Activated CD8-positive, alpha-beta memory T cell treated with anti-CD3 and anti-CD28 coated beads for 1 hour (primary cell): ENCODE measurements at regions not wholly inside any gene's neighbourhood (a gene's known extent, or its start where the extent isn't known, plus 50 kb on each side); places are given as distances from the start of the nearest gene placed in this dataset.
"Not testable (repeated sequence)": the region's sequence is repeated elsewhere in the genome, so short reads cannot be mapped to it uniquely, and the experiment has no call there.

Experiments
- DNase-seq, 2 donors: peaks; one replicate each; pipeline ENCODE4 v3.0.0-alpha.2; 2020; ENCODE audit warnings: low read depth in 1 of 2; ENCODE audit errors: extremely low read depth in 1 of 2

GRCh38 chr1:201636097-201636496 is 97.2 kb downstream of the NAV1 start:
- DNase-seq: no peak

DNA sequence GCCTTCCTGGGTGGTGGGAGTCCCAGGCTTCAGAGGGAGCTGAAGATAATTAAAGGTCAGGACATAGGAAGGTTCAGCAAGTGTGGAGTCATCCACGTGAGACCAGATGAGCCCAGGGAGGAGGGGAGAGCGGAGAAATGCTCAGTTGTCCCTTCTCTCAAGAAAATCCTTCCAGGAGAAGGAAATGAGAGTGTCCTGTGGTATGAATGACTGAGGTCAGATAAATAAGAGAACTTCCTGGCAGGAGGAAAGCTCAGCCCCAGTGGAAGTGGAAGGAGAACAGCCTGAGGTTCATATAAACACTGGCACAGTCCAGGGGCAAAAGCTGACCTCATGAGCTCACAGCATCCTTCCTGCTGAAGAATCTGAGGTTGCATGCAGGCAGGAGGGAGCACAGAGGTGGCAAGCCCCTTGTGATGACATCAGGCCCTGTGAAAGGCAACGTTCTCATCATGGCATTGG is 97.6 kb downstream of the NAV1 start:
- no peak for DNase-seq

DNA sequence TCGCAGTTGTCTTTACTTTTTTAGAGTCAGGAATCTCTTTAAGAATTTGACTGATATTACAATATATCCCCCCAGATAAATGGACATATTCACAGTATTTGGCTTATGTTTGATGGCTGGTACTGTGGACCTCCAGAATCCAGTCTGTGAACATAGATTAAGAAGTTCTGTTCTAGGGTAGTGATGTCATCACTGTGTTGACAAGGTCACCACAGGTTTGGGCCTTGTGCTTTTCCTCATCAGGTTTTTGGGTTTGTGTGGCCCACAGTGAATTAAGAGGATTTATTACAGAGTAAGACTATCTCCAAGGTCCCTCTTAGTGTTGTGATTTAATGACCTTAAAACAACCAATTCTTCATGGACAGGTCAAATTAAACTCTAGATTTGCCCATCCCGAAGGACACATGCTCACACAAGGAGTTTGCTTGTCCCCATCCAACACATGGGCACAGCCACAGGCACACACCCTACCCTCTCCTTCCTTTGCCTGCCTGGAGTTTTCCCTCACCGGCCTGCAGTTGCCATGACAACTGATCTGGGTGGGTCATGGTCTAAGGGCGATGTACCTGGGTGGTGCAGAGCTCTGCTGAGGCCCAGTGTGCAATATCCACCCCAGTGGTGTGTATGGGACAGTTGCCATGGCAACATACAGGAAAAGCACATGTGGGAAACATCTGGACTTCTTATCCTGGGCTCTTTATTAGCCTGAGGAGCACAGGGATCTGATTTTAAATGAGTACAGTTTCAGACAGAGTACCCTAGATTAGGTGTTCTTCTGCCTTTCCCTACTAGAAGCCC is 98.6 kb downstream of the NAV1 start:
- DNase-seq: no peak

GRCh38 chr1:201639391-201639790 is 100.5 kb downstream of the NAV1 start:
- no peak for DNase-seq

DNA sequence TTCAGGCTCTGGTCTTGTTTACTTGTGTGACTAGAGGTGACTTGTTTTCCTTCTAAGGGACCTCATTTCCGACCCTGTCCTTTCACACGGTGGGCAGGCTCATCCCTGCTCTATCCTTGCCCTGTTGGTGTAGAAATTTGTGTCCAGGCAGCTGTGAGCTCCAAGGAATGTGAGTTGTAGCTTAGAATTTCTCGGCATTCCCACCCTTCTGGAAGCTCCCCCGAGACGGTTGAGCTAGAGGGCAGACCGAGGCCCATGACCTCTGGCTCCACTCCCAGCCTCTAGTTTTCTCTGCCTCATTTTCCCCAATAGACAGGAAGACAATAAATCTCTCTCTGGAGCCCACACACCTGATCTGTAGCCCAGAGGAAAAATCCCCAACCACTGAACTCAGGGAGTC is 100.9 kb downstream of the NAV1 start:
- DNase-seq: no peak

DNA sequence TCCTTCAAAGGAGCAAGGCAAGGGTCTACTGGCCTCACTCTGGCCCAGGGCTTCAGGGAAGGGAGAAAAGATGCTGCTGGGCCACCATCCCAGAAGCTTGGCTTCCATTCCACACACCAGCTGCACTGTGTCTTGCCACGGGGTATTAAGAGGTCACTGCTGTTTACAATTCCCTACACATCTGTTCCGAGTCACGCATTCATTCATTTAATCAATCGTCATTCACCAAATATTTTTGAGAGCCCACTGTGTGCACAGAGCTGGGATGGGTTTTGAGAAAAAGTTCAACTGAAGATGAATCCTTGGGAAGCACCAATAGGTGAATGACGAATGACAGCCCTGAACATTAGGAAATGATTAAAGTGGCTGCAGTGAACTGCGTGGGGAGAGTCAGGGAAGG is 101.7 kb downstream of the NAV1 start:
- no peak for DNase-seq

GRCh38 chr1:201641524-201642253 is 102.8 kb downstream of the NAV1 start:
- no peak for DNase-seq

DNA sequence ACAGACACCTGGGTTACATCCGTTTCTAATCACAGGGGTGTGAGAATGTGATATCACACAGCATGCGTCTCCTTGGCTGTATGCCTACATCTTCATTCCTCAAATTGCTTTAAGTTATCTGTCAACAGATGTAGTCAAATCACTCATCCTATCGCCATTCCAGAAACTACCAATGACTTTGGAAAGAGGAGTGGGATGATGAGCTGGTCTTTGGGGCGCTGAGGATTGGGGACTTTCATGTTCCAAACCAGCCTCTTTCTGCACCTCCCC is 104.8 kb downstream of the NAV1 start:
- DNase-seq: no peak

DNA sequence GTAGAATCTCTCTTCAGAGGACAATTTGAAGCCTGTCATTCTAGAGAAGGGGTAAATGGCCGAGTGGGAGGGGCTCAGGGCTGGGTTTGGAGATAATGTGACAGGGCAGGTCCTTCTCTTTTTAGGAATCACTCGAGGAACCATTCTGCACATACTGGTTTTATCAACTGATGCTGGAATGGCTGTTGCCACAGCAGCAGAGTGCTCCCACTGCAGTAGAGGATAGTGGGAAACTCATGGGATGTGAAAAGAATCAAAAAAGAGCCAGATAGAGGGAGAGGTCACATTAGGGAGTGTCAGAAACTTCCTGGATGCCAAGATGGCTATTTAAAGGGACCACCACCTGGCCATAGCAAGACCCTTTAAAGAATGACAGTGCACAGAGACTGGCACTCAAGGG is 105.3 kb downstream of the NAV1 start:
- DNase-seq: no peak

GRCh38 chr1:201645000-201645399 is 106.1 kb downstream of the NAV1 start:
- DNase-seq: not testable (repeated sequence)

- no peak for DNase-seq
These were observed 107.0 kb downstream of the NAV1 start for GRCh38 chr1:201645956-201646355.

DNA sequence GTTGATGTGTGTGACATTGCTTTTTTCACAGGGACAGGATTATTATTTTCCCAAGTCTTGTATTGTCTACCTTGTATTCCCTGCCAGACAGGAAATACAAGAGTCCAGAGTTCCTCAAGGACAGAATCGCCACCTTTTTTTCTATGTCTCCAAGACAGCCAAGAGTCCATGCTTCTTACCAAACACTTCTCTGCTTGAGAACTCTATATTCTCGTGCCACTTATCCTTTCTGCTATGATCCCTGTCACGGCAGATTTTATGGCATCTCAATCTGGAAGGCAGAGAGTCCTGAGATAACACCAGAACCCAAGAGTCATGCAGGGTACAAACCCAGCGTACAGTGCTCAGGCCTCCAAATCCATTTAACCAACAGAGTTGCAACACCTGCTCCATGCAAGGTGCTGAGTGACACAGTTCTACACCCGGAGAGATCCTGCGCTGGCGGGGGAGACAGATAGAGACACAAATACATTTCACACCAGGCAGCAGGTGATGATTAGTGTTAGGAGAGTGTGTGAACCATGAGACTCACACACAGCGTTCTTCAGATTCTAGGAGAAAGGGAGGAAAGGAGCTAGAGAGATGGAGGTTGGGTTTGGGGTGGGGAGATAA is 107.6 kb downstream of the NAV1 start:
- no peak for DNase-seq

- no peak for DNase-seq
These were observed 108.2 kb downstream of the NAV1 start for GRCh38 chr1:201647094-201647493.

GRCh38 chr1:201647722-201648065 is 108.8 kb downstream of the NAV1 start:
- DNase-seq: no peak

DNA sequence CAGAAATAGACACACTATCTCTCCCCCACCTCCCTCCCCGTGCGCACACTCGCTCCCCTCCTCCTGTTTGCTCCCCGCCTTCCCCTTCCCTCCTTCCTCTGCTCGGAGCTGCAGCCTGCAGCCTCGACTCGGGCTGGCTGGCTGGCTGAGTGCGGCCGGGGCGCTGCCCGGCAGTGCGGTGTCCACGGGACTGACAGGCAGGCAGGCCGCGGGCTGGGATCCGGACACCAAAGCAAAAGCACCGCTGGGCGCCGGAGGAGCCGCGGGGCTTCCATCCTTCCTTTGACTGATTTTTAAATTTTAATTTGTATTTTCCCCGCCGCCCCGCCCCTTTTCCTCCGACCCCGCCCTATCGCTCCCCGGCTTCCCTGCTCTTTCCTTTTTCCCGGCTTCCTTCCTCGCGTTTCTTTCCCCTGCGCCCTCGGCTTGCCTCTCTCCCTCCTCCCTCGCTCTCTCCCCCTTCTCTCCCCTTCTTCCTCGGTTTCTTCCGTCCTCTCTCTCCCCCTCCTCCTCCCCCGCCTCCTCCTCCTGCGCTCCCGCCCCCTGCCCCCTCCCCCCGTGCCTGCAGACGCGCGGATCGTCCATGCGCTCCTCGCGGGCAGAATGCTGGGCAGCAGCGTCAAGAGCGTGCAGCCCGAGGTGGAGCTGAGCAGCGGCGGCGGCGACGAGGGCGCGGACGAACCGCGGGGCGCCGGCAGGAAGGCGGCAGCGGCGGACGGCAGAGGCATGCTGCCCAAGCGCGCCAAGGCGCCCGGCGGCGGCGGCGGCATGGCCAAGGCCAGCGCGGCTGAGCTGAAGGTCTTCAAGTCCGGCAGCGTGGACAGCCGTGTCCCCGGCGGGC is 109.4 kb downstream of the NAV1 start:
- DNase-seq: no peak

GRCh38 chr1:201648907-201649721 is 110.2 kb downstream of the NAV1 start:
- no peak for DNase-seq

GRCh38 chr1:201649761-201650622 is 111.1 kb downstream of the NAV1 start:
- DNase-seq: no peak

DNA sequence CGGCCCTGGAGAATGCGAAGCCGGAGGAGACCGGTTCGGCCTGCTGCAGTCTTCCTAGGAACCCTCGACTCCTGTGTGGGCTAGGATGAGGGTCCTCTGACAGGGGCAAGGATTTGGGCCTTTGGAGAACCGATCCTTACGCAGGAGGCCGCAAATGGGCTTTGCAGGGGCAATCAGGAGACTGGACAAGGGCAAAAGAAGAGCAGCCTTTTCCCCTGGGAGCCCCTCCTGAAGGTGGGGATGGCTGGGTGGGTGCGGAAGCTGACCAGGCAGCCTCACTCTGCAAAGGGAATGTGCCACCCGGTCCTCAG is 111.7 kb downstream of the NAV1 start:
- no peak for DNase-seq

- no peak for DNase-seq
These were observed 113.3 kb downstream of the NAV1 start for GRCh38 chr1:201652181-201652580.

- DNase-seq: no peak
These were observed 114.3 kb downstream of the NAV1 start for GRCh38 chr1:201653233-201653632.
